HepG2 (cell line): ENCODE measurements at regions not wholly inside any gene's neighbourhood (a gene's known extent, or its start where the extent isn't known, plus 50 kb on each side); places are given as distances from the start of the nearest gene placed in this dataset.

Experiments used
- ATAC-seq: fragments of 200-7000 bp; cut with Tn5 transposase; 3 replicates; pipeline ENCODE4 v1.9.1; 2020; ENCODE audit warnings: mild to moderate bottlenecking, moderate library complexity
- BruUV-seq: library from RNA; stranded (reverse); fragments of 400-500 nt; replicated peaks from 2 replicates; lab custom pipeline; 2021; lab: Mats Ljungman, UMichigan
- CTCF ChIA-PET: fragments of 300-600 bp; formaldehyde crosslinking; extraction: SDS; loops from one replicate; lab custom pipeline; 2021; ENCODE audit warnings: low total read pairs, inconsistent platforms, low intra/inter-chr PET ratio; lab: Yijun Ruan, JAX
- POLR2A ChIA-PET: fragments of 350-600 bp; sonication (Branson Sonifier 250); formaldehyde crosslinking; loops from one replicate; lab custom pipeline; 2020; ENCODE audit warnings: antibody characterized with exemption, inconsistent platforms; lab: Yijun Ruan, JAX
- DNase-seq: peaks from one replicate; pipeline ENCODE4 v3.0.0-alpha.2; 2015; ENCODE audit warnings: low spot score
- FAIRE-seq: peaks from 3 replicates; lab custom pipeline; 2011; peaks lifted over from hg19 to GRCh38; lab: Jason Lieb, UNC
- H2AFZ ChIP-seq: one replicate; pipeline ENCODE4 v1.6.1; 2011; ENCODE audit warnings: low read length, inconsistent platforms
- H3K27ac ChIP-seq: fragments of 300-600 bp; 3 replicates; pipeline ENCODE4 v1.8.0; 2011; ENCODE audit warnings: mixed run types, mild to moderate bottlenecking, mixed read lengths, low read length, inconsistent platforms; ENCODE audit not compliant: insufficient read depth; ENCODE audit errors: extremely low read length
- H3K27me3 ChIP-seq, 2 experiments: fragments of 200-600 bp in 1 of 2; 2 replicates in 1 of 2; 3 replicates in 1 of 2; pipeline versions ENCODE4 v1.6.0 to v1.8.0; 2011; ENCODE audit warnings: low read length in 2 of 2, mild to moderate bottlenecking in 2 of 2, moderate library complexity in 2 of 2, inconsistent platforms in 1 of 2; ENCODE audit not compliant: insufficient read depth in 2 of 2, control insufficient read depth in 1 of 2
- H3K36me3 ChIP-seq, 2 experiments: fragments of 200-600 bp in 1 of 2; replicated peaks in 1 of 2; 2 replicates in 1 of 2; 3 replicates in 1 of 2; pipeline versions ENCODE4 v1.5.1 to v1.8.0; 2011; ENCODE audit warnings: low read length in 2 of 2, inconsistent platforms in 1 of 2; ENCODE audit not compliant: insufficient read depth in 2 of 2, control insufficient read depth in 1 of 2
- H3K4me1 ChIP-seq: 2 replicates; pipeline ENCODE4 v1.5.1; 2012; ENCODE audit warnings: low read length, inconsistent platforms; ENCODE audit not compliant: insufficient read depth
- H3K4me2 ChIP-seq: 2 replicates; pipeline ENCODE4 v1.6.0; 2011; ENCODE audit warnings: low read depth, low read length, inconsistent platforms
- H3K4me3 ChIP-seq, 3 experiments: fragments of 200-600 bp in 1 of 3; sonication (generic), shearing (Covaris generic) in 1 of 3; replicated peaks in 1 of 3; 2 replicates each; pipeline ENCODE4 v1.5.1; 2011 to 2016; ENCODE audit warnings: low read length in 3 of 3, inconsistent platforms in 2 of 3, low read depth in 2 of 3, mild to moderate bottlenecking in 2 of 3, control low read depth in 1 of 3, mixed read lengths in 1 of 3; ENCODE audit not compliant: insufficient read depth in 1 of 3
- H3K79me2 ChIP-seq: one replicate; pipeline ENCODE4 v1.6.1; 2011; ENCODE audit warnings: low read length, inconsistent platforms; ENCODE audit not compliant: insufficient read depth
- H3K9ac ChIP-seq: 2 replicates; pipeline ENCODE4 v1.6.0; 2011; ENCODE audit warnings: mild to moderate bottlenecking, low read depth, low read length, inconsistent platforms; ENCODE audit not compliant: insufficient read depth
- H3K9me3 ChIP-seq: 2 replicates; pipeline ENCODE4 v1.5.1; 2012; ENCODE audit warnings: mild to moderate bottlenecking, low read length
- H4K20me1 ChIP-seq: 2 replicates; pipeline ENCODE4 v1.6.0; 2011; ENCODE audit warnings: inconsistent platforms, mild to moderate bottlenecking, low read length, moderate library complexity; ENCODE audit not compliant: insufficient read depth
- HNF4G ChIP-seq, 2 experiments: sonication (generic) in 1 of 2; formaldehyde crosslinking in 1 of 2; IDR thresholded peaks; 2 replicates each; pipeline versions ENCODE4 v1.4.0 to v1.6.1; 2011 to 2020; ENCODE audit warnings: borderline replicate concordance in 2 of 2, low read depth in 2 of 2, mild to moderate bottlenecking in 2 of 2, low read length in 1 of 2, missing genetic modification reagents in 1 of 2, moderate library complexity in 1 of 2
- HNRNPH1 ChIP-seq: fragments of 200-400 bp; formaldehyde crosslinking; optimal IDR thresholded peaks from 2 replicates; pipeline ENCODE3; 2017; ENCODE audit warnings: mild to moderate bottlenecking, low read depth, low read length
- HNRNPUL1 ChIP-seq: fragments of 200-400 bp; formaldehyde crosslinking; IDR thresholded peaks from 2 replicates; pipeline ENCODE4 v1.6.1; 2017; ENCODE audit warnings: low read depth, mild to moderate bottlenecking, low read length, moderate library complexity
- MTA3 ChIP-seq: sonication (generic); formaldehyde crosslinking; IDR thresholded peaks from 2 replicates; pipeline ENCODE4 v1.4.0; 2020; ENCODE audit warnings: missing genetic modification reagents
- NFE2L1 ChIP-seq: sonication (generic); formaldehyde crosslinking; IDR thresholded peaks from 2 replicates; pipeline ENCODE4 v1.4.0; 2020; ENCODE audit warnings: missing genetic modification reagents, mild to moderate bottlenecking, borderline replicate concordance
- NFKB2 ChIP-seq: sonication (generic); formaldehyde crosslinking; IDR thresholded peaks from 2 replicates; pipeline ENCODE4 v1.4.0; 2020; ENCODE audit warnings: missing genetic modification reagents, borderline replicate concordance
- PPARG ChIP-seq: conservative IDR thresholded peaks from 2 replicates; pipeline ENCODE4 v1.6.1; 2016; ENCODE audit warnings: missing biosample characterization, missing genetic modification reagents
- RFX5 ChIP-seq: IDR thresholded peaks from 2 replicates; pipeline ENCODE4 v1.6.1; 2011; ENCODE audit warnings: low read depth, low read length, improper control_type of control experiment
- TOE1 ChIP-seq: sonication (generic); formaldehyde crosslinking; IDR thresholded peaks from 2 replicates; pipeline ENCODE4 v1.4.0; 2020; ENCODE audit warnings: mild to moderate bottlenecking, missing genetic modification reagents
- ZNF234 ChIP-seq: sonication (generic); formaldehyde crosslinking; conservative IDR thresholded peaks from 2 replicates; pipeline ENCODE4 v1.5.1; 2020; ENCODE audit warnings: mild to moderate bottlenecking, missing genetic modification reagents
- ZNF543 ChIP-seq: sonication (generic); formaldehyde crosslinking; IDR thresholded peaks from 2 replicates; pipeline ENCODE4 v1.4.0; 2020; ENCODE audit warnings: mild to moderate bottlenecking, missing genetic modification reagents
- ZNF567 ChIP-seq: sonication (generic); formaldehyde crosslinking; IDR thresholded peaks from 2 replicates; pipeline ENCODE4 v1.8.1; 2023; ENCODE audit warnings: mild to moderate bottlenecking, missing genetic modification reagents, borderline replicate concordance
- ZNF724P ChIP-seq: sonication (generic); formaldehyde crosslinking; IDR thresholded peaks from 2 replicates; pipeline ENCODE4 v1.8.0; 2022; ENCODE audit warnings: missing genetic modification reagents, borderline replicate concordance
- ZNF800 ChIP-seq: sonication (generic); formaldehyde crosslinking; IDR thresholded peaks from 2 replicates; pipeline ENCODE4 v1.4.0; 2020; ENCODE audit warnings: missing genetic modification reagents
- WGBS: methylation state at CpG from one replicate; pipeline ENCODE4 v1.1.6; 2017; ENCODE audit warnings: low lambda C conversion rate; 5-methylcytosine and 5-hydroxymethylcytosine counted together
- in situ Hi-C: cut with HindIII; loops from 2 replicates; pipeline ENCODE4 v1.10.0; 2017; ENCODE audit warnings: low pct_unique_long_range_greater_than_20kb; ENCODE audit not compliant: extremely low pct_ligation_motif_present
- intact Hi-C: fragments of 100-400 bp; cut with micrococcal nuclease; formaldehyde crosslinking; loops from one replicate; pipeline ENCODE4 v1.10.0; 2022; ENCODE audit not compliant: unreplicated experiment
- TF ChIP-seq, protein P1 (sequence below): sonication (generic); formaldehyde crosslinking; IDR thresholded peaks from 2 replicates; pipeline ENCODE4 v1.8.0; 2022; ENCODE audit warnings: missing genetic modification reagents, mild to moderate bottlenecking, inconsistent platforms, borderline replicate concordance
- TF ChIP-seq, protein P2 (sequence below): sonication (generic); formaldehyde crosslinking; IDR thresholded peaks from 2 replicates; pipeline ENCODE4 v1.4.0; 2020; ENCODE audit warnings: missing genetic modification reagents

DNA sequence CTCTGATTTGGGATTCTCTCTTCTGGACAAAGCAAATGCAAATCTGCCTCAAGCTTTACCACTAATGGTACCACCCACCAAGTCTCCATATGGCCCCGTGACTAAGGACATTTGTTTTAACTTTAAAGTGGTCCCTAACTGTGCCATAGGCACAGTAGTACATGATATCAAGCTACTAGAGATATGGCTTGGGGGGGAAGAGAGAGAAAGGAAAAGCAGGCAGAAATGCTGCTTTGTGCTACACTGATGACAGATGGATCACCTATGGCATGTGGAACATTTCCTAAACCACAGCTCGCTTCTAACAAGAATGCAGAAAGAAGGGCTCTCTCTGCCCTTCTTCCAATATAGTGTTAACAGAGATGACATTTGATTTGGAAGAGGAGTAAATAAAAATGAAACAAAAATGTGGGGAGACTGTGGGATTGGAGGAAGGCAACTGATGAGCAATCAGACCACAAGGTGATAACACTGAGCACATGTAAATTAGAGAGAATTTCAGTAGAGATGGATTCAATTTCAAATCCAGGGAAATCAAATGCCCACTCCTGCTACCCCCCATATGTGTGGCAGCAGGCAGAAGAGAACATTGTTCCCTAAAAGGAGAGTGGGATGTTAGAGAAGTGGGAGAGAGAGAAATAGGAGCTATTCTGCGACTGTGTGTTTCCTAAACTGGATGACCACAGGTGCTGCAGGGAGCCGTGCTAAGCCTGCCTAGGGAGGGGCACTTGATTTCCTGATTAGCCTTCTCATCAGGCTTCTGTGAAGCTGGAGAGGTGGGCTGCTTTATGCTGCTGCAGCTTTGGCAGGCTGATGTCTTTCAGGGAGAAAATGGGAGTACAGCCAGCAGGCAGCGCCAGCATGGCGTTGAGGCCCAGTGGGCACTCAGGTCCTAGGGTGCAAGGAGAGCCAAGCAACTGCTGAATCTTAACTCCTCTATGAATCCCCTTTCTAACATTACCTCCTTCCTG, 75.3 kb downstream of the ZNF648 start (continued):
- TF ChIP-seq, protein P1, sequence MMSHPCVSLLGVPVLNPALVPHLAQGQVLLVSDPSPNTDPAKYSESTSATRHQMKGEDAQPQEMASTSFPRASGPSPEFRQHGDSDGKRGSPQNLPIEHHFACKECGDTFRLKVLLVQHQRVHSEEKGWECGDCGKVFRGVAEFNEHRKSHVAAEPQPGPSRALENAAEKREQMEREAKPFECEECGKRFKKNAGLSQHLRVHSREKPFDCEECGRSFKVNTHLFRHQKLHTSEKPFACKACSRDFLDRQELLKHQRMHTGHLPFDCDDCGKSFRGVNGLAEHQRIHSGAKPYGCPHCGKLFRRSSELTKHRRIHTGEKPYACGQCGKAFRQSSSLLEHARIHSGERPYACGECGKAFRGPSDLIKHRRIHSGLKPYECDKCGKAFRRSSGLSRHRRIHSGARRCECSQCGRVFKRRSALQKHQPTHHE = no peak
- TF ChIP-seq TOE1 (no peak), RFX5 (no peak), ZNF234 (CRISPR knock-in tag) (no peak), NFKB2 (CRISPR knock-in tag) (no peak), ZNF800 (CRISPR knock-in tag) (no peak), ZNF567 (CRISPR knock-in tag) (no peak), ZNF724P (no peak)

- DNase-seq (no peak), ATAC-seq (no peak), FAIRE-seq (no peak)
- intact Hi-C loops (no loop called here), in situ Hi-C loops (no loop called here)
- H3K4me1 ChIP-seq = no peaks in the 10 kb centered on the region
- WGBS = 5% methylated on average over 3 of the region's 3 CpGs
- no peaks in the 10 kb centered on the region for H3K36me3 ChIP-seq
- H3K4me3 ChIP-seq = no peak overlapping the region
- no peaks in the 10 kb centered on the region for H4K20me1 ChIP-seq
- H2AFZ ChIP-seq = no peak overlapping the region
- H3K9ac ChIP-seq = no peak overlapping the region
- H3K27me3 ChIP-seq = peaks cover 1 to 14% of the 10 kb centered on the region in 2 experiments; a peak in 2 of 5 replicates
- no peaks in the 10 kb centered on the region for H3K9me3 ChIP-seq
- no peak overlapping the region for H3K4me2 ChIP-seq
- ChIA-PET CTCF (no interaction called here), POLR2A (no interaction called here)
- BruUV-seq = no TSS peak
- H3K79me2 ChIP-seq = no peaks in the 10 kb centered on the region
- no peak overlapping the region for H3K27ac ChIP-seq
- TF ChIP-seq HNRNPH1 (no peak), ZNF543 (CRISPR knock-in tag) (no peak), NFE2L1 (no peak), HNF4G (IDR thresholded peaks at IDR 0.05; ENCODE audit: borderline replicate concordance, low read depth, low read length) (no peak), HNF4G (CRISPR knock-in tag; IDR thresholded peaks at IDR 0.05; ENCODE audit: borderline replicate concordance, low read depth) (no peak), MTA3 (CRISPR knock-in tag) (no peak), PPARG (CRISPR knock-in tag) (no peak), HNRNPUL1 (no peak)
- TF ChIP-seq, protein P2, sequence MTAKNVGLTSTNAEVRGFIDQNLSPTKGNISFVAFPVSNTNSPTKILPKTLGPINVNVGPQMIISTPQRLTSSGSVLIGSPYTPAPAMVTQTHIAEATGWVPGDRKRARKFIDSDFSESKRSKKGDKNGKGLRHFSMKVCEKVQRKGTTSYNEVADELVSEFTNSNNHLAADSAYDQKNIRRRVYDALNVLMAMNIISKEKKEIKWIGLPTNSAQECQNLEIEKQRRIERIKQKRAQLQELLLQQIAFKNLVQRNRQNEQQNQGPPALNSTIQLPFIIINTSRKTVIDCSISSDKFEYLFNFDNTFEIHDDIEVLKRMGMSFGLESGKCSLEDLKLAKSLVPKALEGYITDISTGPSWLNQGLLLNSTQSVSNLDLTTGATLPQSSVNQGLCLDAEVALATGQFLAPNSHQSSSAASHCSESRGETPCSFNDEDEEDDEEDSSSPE (CRISPR knock-in tag) = no peak
Measured at GRCh38 chr1:181985281-181985680, 76.2 kb downstream of the ZNF648 start.
